ENCODE measurements at regions not wholly inside any gene's neighbourhood (a gene's known extent, or its start where the extent isn't known, plus 50 kb on each side); places are given as distances from the start of the nearest gene placed in this dataset.
A peak's percentile ranks its signal among the peaks of the same experiment; 100 is the strongest.
"Not testable (repeated sequence)": the region's sequence is repeated elsewhere in the genome, so short reads cannot be mapped to it uniquely, and the experiment has no call there.

DNA sequence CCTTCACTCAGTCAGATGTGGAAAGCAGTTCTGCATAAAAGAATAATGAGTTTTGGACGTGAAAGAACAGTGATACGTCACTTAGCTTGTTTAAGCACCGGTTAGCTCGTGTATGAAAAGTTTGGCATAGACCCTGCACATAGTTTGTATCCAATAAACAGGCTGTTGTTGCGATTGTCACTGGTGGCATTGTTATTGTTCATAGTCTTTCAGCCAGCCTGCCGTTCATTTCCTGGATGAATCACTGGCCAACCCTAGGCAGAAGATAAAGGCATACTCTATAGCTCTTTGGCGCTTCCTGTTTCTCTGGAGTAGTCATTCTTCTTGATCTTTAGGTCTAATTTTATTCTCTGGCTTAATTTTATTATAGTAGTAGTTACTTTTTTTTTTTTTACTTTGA lies 57.8 kb upstream of the ANKRD30A start:
- DNase-seq (ENCODE audit: low read depth in 2 of 2) = no peak

DNA sequence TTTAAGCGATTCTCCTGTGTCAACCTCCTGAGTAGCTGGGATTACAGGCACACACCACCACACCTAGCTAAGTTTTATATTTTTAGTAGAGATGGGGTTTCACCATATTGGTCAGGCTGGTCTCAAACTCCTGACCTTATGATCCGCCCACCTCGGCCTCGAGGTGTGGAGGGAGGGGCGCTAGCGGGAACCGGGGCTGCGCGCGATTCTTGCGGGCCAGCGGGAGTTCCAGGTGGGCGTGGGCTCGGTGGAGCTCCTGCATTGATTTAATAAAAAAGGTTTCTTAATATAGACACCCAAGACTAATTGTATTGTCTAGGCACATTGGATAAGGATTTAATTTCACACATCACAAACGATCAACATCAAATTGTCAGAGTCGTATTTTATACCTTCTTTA lies 63.1 kb upstream of the ANKRD30A start:
- not testable (repeated sequence) for DNase-seq (ENCODE audit: low read depth in 2 of 2)

DNA sequence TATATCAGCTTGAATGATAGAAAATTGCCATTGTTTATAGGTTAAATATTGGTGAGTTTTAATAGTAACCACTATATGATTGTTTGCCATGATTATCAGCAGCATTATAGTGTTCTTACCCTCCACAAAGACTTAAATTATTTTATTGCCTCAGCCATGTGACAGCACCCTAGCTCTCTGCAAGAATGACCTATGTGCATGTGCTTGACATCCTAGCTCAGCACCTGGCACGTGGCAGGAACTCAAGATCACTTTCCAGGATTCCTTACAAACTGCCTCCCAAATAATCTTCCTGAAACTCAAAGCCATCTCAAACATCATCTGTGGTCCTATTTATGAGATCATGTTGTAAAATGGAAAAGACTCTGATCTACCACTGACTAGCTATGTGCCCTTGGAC lies 68.1 kb upstream of the ANKRD30A start:
- DNase-seq (ENCODE audit: low read depth in 2 of 2) = no peak

DNA sequence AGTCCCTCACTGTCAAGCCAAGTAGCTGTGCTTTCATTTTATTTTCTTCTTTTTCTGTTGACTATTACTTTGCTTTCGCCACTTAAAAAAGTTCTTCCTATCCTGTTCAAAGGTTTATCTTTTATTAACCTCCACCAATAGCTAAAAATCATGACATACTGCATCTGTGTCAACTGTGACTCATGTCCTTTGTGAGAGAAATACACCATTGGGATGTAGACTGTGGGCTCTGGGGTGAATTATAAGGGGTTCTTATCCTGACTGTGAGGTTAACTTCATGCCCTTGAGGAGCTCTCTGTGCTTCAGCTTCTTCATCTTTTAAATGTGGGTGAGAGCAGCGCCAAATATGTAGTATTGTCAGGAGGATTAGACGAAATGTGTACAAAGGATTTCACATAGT lies 71.9 kb upstream of the ANKRD30A start:
- no peak for DNase-seq (ENCODE audit: low read depth in 2 of 2)

DNA sequence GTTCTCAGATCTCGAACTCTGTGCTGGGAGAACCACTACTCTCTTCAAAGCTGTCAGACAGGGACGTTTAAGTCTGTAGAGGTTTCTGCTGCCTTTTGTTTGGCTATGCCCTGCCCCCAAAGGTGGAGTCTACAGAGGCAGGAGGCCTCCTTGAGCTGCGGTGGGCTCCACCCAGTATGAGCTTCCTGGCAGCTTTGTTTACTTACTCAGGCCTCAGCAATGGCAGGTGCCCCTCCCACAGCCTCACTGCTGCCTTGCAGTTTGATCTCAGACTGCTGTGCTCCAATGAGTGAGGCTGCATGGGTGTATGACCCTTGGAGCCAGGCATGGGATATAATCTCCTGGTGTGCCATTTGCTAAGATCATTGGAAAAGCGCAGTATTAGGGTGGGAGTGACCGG lies 75.4 kb upstream of the ANKRD30A start:
- not testable (repeated sequence) for DNase-seq (ENCODE audit: low read depth in 2 of 2)

DNA sequence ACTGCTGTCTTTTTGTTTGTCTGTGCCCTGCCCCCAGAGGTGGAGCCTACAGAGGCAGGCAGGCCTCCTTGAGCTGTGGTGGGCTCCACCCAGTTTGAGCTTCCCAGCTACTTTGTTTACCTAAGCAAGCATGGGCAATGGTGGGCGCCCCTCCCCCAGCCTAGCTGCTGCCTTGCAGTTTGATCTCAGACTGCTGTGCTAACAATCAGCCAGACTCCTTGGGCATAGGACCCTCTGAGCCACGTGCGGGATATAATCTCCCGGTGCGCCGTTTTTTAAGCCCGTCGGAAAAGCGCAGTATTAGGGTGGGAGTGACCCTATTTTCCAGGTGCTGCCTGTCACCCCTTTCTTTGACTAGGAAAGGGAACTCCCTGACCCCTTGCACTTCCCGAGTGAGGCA lies 81.1 kb upstream of the ANKRD30A start:
- DNase-seq (ENCODE audit: low read depth in 2 of 2) = not testable (repeated sequence)

DNA sequence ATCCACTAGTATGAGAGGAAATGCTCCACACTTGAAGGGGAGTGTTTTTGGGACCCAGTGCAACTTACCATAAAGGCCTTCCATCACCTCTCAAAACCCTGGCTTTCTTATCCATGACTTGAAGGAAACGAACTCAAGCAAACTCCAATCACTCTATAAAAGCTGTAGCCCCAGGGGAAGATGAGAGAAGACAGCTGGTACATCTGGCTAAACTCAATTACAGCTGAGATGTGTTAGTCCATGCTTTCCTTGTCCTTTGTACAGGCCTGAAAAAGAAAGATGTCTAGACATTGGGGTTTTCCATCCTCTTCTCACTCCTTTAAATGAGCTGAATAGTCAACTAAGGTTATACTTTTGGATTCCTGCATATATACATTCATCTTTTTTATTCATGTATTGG lies 89.5 kb upstream of the ANKRD30A start:
- no peak for DNase-seq (ENCODE audit: low read depth in 2 of 2)

DNA sequence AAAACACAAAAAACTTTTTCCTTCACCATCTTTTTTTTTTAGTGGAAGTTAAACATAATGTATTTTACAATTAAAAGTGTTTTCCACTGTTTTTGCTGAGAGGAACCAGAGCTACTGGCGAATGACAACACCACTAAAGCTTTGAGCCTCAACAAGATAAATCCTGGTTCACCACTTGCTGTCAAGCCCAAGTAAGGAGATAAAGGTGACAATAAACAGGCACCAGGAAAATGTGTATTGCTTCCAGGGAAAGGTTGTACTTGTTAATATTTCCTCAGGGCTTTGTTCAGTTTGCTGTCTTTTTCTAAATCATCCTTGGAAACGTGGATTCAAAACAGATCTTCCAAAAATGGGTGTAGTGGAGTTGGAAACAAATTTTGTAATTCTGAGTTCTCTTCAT lies 109.9 kb upstream of the ANKRD30A start:
- no peak for DNase-seq (ENCODE audit: low read depth in 2 of 2)

DNA sequence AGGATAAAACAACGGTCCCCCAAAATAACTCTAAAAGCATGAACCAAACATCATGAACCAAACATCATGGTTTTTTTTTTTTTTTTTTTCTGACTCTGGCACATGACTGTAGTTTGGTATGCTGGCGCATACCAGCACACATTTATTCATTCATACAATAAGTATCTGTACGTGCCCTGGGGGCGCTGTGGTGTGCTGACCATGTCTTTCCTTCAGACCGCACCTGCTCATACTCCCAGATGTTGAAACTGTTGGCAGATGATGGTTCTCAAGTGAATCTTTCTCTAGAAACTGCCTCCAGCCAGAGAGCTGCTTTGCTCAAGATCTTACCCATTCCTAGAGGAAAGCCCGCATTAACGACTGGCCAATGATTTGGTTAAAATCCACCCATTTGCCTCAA lies 114.7 kb upstream of the ANKRD30A start:
- DNase-seq (ENCODE audit: low read depth in 2 of 2) = no peak

DNA sequence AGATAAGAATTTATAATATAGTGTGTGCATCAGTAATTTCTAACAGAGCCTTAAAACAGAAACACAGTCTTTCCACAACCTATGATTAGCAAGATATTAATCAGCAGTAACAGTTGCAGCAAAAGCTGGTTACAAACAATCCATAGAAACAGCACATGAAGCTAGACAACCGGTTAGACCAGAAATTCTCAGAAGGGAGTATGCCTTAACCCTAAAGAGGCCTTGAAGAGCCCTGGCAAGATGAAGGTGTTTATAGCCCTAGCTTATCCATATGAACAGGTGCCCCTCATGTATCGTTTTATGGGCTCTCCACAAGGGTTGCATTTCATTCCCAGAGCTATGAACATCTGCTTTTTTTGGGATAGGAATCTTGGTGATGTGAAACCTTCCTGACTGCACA lies 117.1 kb upstream of the ANKRD30A start:
- DNase-seq (ENCODE audit: low read depth in 2 of 2) = not testable (repeated sequence)

DNA sequence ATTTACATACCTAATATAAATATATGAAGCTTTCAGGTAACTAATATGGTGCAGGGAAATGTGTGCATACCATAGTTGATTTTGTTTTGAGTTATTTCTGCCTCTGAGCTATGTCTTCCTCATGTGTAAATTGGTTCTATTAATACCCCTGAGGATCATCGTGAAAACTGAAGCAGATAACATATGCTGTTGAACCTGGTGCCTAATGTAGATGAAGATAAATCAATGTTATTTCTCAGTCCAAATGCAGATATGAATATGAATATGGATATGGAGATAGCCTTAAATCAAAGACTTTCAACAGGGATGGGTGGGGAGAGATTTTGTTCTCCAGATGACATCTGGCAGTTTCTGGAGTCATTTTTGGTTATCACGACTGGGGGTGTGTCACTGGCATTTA lies 122.3 kb upstream of the ANKRD30A start:
- DNase-seq (ENCODE audit: low read depth in 2 of 2) = no peak

DNA sequence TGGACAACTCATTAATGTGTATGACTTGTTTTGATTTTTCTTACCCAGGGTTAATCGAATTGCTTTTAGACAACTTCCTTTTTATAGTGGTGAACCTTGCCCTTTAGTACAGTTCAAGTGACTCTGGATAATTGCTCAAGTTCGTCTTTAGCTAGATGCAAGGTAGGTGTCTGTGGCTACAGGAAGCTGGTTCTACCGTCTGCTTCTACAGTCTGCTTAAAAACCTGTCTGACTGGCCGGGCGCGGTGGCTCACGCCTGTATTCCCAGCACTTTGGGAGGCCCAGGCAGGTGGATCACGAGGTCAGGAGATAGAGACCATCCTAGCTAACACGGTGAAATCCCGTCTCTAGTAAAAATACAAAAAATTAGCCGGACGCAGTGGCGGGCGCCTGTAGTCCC lies 129.6 kb upstream of the ANKRD30A start:
- DNase-seq (ENCODE audit: low read depth in 2 of 2) = not testable (repeated sequence)

DNA sequence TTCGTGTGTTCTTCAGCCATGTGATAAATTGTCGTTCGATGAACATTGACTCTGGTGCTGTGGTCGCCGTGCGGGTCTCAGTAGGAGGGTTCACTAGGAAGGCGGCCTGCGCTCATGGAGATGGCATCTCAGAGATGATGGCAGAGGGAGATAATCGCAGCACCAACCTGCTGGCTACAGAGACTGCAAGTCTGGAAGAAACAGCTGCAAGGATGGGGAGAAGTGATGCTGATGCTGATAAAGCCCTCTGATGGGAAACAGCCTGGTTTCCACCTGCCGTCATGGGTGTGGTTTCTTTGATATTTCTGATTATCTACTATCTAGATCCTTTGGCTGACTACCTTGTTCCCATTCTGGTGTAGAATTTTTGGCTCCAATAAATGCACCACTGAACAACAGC lies 130.5 kb upstream of the ANKRD30A start:
- DNase-seq (ENCODE audit: low read depth in 2 of 2) = no peak

DNA sequence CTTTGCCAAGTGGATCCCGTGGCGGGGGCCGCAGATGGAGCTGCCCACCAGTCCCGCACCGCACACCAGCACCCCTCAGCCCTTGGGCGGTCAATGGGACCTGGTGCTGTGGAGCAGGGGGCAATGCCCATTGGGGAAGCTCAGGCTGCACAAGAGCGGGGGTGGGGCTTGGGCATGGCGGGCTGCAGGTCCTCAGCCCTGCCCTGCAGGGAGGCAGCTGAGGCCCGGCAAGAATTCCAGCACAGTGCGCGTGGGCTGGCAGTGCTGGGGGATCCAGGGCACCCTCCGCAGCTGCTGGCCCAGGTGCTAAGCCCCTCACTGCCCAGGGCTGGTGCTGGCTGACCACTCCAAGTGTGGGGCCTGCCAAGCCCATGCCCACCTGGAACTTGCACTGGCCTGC lies 136.2 kb upstream of the ANKRD30A start:
- no peak for DNase-seq (ENCODE audit: low read depth in 2 of 2)

DNA sequence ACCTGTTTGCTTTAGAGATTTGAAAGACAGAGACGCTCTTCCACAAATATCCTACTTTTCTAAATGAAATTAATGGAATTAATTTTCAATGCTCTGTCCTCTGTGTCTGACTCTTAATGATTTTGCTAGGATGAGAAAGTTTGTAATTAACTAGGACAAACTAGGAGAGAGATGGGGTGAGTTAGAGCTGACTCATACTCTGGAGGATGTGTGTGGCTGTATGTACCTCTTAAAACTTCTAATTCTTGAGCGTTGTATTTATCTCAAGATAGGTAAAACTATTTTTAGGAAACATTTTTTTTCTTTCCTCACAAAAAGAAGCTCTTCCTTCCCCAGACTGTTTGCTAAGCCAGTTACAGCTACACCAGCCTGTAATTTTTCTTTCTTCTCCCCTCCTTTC lies 178.8 kb upstream of the ANKRD30A start:
- no peak for DNase-seq (ENCODE audit: low read depth in 2 of 2)

DNA sequence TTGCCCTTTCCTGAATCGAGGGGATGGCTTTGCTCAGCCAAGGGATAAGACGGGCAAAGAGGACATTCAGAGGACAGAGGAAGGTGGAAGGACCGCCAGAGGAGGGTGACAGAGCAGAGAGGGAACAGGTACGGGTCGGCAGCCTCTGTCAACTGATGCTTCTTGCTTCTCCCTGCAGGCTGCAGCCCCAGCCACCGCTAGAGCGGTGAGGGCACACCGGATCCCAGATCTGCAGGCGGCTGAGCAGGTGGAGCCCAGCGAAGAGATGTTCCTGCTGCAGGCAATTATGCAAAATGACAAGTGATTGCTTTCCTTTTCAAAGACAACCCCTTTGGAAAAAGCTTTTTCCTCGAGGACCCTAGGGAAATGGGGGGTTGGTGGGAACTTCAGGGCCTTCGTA lies 181.9 kb upstream of the ANKRD30A start:
- DNase-seq (ENCODE audit: low read depth in 2 of 2) = no peak

DNA sequence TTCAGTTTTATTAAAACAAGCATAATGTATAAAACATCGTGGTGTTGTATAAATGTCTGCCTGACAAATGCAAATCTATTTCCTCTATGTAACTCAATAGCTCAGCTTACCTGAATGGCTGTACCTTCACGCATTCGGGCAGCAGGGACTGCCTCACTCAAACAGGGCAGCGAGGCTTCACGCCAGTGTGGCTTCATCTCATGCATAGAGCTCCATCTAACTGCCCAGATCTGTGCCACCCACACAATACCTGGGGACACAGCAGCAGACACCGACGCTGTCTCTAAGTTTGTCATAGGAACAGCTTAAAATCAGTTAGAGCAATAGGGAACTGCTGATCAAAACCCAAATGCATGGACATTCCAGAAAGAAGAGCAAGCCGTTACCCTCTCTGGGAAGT lies 182.8 kb upstream of the ANKRD30A start:
- no peak for DNase-seq (ENCODE audit: low read depth in 2 of 2)

DNA sequence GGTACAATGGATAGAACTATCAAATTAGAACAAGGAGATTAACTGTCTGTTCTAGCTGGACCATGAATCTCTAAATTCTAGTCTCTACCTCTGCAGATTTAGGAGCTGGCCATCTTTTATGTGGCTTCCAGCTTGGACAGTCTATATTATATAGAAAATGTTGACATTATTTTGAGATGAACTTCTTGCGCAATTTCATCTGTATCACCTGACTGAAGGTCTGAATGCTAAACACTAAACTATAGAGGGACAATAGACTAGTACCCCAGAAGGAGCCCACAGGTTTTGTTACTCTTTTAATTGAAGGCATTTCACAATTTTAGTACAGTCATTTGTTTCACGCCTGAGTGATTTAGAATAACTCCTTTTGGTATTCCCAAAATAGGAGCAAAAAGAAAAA lies 222.4 kb upstream of the ANKRD30A start:
- no peak for DNase-seq (ENCODE audit: low read depth in 2 of 2)

DNA sequence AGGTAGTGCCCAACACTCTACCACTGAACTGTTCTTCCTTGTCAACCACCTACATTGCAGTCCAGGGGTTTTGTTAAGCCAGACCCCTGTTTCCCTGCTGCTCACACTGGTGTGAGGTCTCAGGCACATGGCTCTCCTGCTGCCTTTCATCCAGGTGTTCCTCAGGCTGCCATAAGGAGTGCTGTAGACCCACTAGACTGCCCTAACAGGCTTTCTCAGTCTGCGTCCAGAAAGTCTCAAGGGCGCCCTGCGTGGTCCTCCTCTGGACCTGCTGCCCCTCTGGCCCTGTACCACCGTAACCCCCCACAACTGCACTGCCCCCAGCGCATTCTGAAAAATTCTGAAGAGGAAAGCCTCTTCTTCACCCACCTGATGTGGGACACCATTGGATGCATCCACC lies 225.7 kb upstream of the ANKRD30A start:
- no peak for DNase-seq (ENCODE audit: low read depth in 2 of 2)

DNA sequence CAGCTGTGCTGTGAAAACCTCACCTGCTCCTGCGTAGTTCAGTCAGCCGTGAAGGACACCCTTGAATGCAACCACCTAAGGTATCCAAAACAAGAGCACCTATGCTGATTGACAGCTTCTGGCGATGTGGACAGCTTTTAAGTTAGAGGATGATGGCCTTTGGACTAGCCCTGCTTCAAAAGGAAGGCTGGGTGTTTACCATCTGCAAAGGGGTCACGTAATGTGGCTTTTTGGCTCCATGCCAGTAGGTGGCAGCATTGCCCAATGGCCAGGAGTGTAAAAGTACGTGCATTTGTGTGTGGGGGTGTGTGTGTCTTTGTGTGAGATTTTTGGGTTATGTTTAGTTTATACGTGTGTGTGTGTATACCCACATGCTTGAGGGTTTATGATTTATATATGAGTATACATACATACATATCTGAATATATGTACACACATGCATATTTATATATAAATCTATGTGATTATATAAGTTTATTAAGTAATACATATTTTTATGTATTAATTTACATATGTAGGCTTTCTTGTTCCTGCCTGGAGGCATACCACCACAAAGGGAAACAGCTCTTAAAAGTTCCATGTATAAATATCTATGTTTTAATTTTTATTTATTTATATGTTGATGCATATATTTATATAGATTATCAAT lies 236.3 kb upstream of the ANKRD30A start:
- DNase-seq (ENCODE audit: low read depth in 2 of 2) = peak; percentile 23 to 46

DNA sequence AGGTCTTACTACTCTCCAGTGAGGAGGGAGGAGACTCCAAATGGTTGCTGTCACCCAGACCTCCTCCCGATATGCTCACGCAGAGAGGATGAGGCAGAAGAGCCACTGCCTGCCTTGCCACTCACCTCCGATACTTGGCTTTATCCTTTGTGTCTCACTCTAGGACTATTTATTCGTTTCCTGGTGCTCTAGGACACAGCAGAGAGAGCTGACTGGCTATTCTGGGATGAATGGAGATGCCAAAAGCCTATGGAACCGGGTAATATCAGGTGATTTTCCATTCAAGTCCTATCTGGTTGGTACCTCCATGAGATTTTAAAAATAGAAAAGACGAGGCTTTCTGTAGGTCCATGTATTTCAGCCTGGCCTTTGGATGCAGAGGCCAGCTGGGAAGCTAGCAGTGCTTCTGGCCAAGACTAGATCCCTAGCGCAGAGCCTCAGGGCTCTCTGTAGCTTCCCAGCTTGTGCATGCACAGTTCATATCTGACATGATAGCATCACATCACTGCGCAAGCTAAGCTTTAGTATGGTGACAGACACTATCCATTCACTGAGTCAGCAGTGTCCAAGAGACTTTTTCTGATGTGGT lies 239.0 kb upstream of the ANKRD30A start:
- DNase-seq (ENCODE audit: low read depth in 2 of 2) = no peak

DNA sequence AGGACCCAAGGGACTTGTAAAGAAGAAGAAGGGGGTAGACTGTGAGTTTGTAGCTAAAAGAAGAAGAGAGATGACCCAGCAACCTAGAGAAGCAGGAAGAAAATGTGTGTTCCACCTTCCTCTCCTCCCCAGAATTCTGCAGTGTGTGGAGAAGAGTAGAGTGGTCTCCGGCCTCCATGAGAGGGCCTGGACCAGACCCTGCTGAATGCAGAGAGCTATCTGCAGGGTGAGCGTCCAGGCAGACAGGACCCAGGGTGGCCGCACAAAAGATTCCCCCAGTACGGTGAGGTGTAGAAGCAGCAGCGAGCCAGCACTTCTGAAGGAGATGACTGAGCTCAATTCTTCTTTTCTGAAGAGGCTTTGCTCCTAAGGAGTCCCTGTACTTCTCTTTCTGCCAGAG lies 239.7 kb upstream of the ANKRD30A start:
- DNase-seq (ENCODE audit: low read depth in 2 of 2) = no peak

DNA sequence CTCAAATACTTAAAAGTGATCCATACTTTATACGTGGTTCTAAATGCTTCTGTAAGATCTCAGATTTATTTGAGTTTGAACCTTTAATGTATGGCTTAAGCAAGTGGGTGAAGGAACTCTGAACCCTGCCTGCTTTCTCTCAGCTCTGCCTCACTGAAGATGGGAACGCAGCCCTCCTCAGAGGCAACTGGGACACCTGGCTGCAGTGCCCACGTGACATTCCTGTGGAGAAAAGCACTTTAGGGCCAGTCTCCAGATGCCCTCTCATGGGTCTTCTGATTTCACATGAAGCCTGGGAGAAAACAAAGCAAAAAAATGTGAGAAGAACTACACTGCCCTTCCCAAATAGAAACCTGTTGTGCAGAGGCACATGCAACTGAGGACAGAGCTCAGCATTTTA lies 242.6 kb upstream of the ANKRD30A start:
- DNase-seq (ENCODE audit: low read depth in 2 of 2) = no peak

DNA sequence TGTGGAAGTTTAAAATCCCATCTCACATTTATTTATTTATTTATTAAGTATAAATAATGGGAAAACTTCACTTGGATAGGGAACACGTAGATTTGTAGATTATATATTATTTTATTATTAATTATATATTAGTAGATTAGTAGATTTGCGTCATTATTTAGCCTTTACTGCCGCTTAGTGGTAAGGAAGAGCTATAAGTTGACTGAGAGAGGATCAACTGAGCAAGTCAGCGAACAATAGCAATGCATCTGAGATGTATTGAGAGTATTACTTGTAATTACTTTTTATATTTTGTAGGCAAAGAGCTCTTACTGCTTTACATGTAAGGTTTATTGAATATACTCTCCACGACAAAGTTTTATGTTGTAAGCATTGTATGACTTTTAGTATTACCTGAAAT lies 244.5 kb upstream of the ANKRD30A start:
- DNase-seq (ENCODE audit: low read depth in 2 of 2) = no peak

Data from stimulated activated CD4-positive, alpha-beta T cell treated with anti-CD3 and anti-CD28 coated beads, Interleukin-4, amount 100 ng/mL, for 48 hours (primary cell).